Ascending aorta (tissue), 2 donors: ENCODE measurements at regions not wholly inside any gene's neighbourhood (a gene's known extent, or its start where the extent isn't known, plus 50 kb on each side); places are given as distances from the start of the nearest gene placed in this dataset.

Source experiments
- DNase-seq, 2 donors: peaks; one replicate each; pipeline ENCODE4 v3.0.0-alpha.2; 2019; ENCODE audit warnings: low spot score in 2 of 2
- H3K27ac ChIP-seq, 2 donors: fragments of 200-600 bp; sonication (generic); one replicate each; pipeline ENCODE4 v1.5.1; 2016 to 2017; ENCODE audit warnings: mild to moderate bottlenecking in 1 of 2
- H3K27me3 ChIP-seq: fragments of 200-600 bp; sonication (generic); one replicate; pipeline ENCODE4 v1.5.1; 2017
- H3K36me3 ChIP-seq, 2 donors: fragments of 200-600 bp; sonication (generic); one replicate each; pipeline ENCODE4 v1.5.1; 2016
- H3K4me1 ChIP-seq, 2 donors: fragments of 200-600 bp; sonication (generic); one replicate each; pipeline ENCODE4 v1.5.1; 2016 to 2017; ENCODE audit warnings: mild to moderate bottlenecking in 1 of 2
- H3K4me3 ChIP-seq, 2 donors: fragments of 200-600 bp; sonication (generic); one replicate each; pipeline ENCODE4 v1.5.1; 2016 to 2017; ENCODE audit warnings: mild to moderate bottlenecking in 1 of 2
- H3K9me3 ChIP-seq, 2 donors: fragments of 200-600 bp; sonication (generic); one replicate each; pipeline ENCODE4 v1.5.1; 2016
- CTCF ChIP-seq, 3 experiments: fragments of 200-600 bp in 2 of 3; fragments of 450-650 bp in 1 of 3; sonication (generic) in 2 of 3; IDR thresholded peaks; one replicate each; pipeline ENCODE4 v1.5.1; 2016 to 2019; ENCODE audit warnings: antibody characterized with exemption in 3 of 3, mild to moderate bottlenecking in 1 of 3, moderate library complexity in 1 of 3
- intact Hi-C: fragments of 100-400 bp; cut with DNase I; formaldehyde crosslinking; loops from one replicate; pipeline ENCODE4 v1.15.1; 2023

DNA sequence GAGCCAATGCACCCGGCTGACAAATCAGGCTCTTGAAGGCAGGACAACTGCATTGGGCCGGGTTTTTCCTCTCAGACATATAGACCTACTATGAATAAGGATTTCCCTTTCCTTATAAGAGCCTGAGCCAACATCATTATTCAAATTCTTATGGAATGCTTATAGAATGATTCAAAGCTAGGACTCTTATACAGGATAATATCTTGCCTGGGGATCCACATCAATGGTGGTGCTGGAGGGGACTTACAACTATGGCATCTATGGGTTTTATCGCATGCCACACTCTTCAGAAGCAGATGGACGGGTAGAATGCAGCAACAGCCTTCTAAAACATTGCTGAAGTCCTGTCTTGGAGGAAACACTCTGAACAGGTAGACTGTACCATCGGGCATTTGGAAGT is 296.8 kb upstream of the KYNU start:
- no peak overlapping the region for H3K4me3 ChIP-seq
- intact Hi-C loops, result no loop called here
- H3K27ac ChIP-seq, result no peak overlapping the region
- no peak for TF ChIP-seq CTCF (IDR thresholded peaks at IDR 0.05)
- H3K4me1 ChIP-seq, result no peaks in the 10 kb centered on the region
- no peaks in the 10 kb centered on the region for H3K27me3 ChIP-seq
- no peak for DNase-seq
- H3K36me3 ChIP-seq, result no peaks in the 10 kb centered on the region
- H3K9me3 ChIP-seq, result no peaks in the 10 kb centered on the region

GRCh38 chr2:142575561-142575960 is 301.9 kb upstream of the KYNU start:
- Histone ChIP-seq H3K36me3 (no peaks in the 10 kb centered on the region), H3K9me3 (no peaks in the 10 kb centered on the region), H3K4me3 (no peak overlapping the region), H3K27me3 (no peaks in the 10 kb centered on the region), H3K4me1 (no peaks in the 10 kb centered on the region), H3K27ac (no peak overlapping the region)
- intact Hi-C loops, result no loop called here
- no peak for DNase-seq
- TF ChIP-seq CTCF (IDR thresholded peaks at IDR 0.05), result no peak

- Histone ChIP-seq H3K27ac (no peak overlapping the region), H3K27me3 (no peaks in the 10 kb centered on the region), H3K9me3 (no peaks in the 10 kb centered on the region), H3K36me3 (no peaks in the 10 kb centered on the region), H3K4me1 (no peaks in the 10 kb centered on the region), H3K4me3 (no peak overlapping the region)
- no peak for DNase-seq
- TF ChIP-seq CTCF (IDR thresholded peaks at IDR 0.05), result no peak
- intact Hi-C loops, result no loop called here
These were observed 303.1 kb upstream of the KYNU start for GRCh38 chr2:142574388-142574787.

DNA sequence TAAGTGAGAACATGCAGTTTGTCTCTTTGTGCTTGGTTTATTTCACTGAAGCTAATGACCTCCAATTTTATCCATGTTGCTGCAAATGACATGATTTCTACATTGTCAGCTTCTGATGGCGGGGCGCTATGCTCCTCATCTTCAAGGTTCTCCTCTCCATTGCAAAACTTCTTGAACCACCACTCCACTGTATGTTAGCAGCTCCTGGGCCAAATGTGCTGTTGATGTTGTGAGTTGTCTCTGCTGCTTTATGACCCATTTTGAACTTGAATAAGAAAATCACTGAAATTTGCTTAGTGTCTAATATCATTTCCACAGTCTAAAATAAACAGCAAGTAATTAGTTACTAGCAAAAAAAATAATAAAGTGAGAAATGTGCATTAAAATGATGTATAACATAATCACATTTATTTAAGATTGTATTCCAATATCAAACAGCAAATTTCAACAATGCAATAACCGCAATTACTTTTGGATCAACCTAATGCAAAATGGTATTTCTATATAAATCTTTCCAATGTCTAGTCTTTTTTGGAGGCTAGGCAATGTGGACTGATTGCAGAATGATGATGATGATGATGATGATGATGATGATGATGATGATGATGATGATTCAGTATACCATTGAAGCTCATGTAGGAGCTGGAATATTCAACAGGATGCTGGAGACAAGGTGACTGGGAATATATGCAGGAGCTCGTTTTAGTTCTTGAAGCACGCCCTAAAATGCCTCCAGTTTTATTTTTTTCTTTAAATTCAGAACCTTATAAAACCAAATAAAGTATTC is 304.9 kb upstream of the KYNU start:
- DNase-seq, result no peak
- Histone ChIP-seq H3K27ac (no peak overlapping the region), H3K27me3 (no peaks in the 10 kb centered on the region), H3K9me3 (no peaks in the 10 kb centered on the region), H3K4me3 (no peak overlapping the region), H3K36me3 (no peaks in the 10 kb centered on the region), H3K4me1 (no peaks in the 10 kb centered on the region)
- intact Hi-C loops, result no loop called here
- TF ChIP-seq CTCF (IDR thresholded peaks at IDR 0.05), result no peak

- intact Hi-C loops, result no loop called here
- no peaks in the 10 kb centered on the region for H3K27me3 ChIP-seq
- DNase-seq, result no peak
- H3K4me1 ChIP-seq, result no peaks in the 10 kb centered on the region
- H3K4me3 ChIP-seq, result no peak overlapping the region
- no peak overlapping the region for H3K27ac ChIP-seq
- TF ChIP-seq CTCF (IDR thresholded peaks at IDR 0.05), result no peak
- no peaks in the 10 kb centered on the region for H3K9me3 ChIP-seq
- no peaks in the 10 kb centered on the region for H3K36me3 ChIP-seq
These were observed 305.5 kb upstream of the KYNU start for GRCh38 chr2:142571934-142572333.

DNA sequence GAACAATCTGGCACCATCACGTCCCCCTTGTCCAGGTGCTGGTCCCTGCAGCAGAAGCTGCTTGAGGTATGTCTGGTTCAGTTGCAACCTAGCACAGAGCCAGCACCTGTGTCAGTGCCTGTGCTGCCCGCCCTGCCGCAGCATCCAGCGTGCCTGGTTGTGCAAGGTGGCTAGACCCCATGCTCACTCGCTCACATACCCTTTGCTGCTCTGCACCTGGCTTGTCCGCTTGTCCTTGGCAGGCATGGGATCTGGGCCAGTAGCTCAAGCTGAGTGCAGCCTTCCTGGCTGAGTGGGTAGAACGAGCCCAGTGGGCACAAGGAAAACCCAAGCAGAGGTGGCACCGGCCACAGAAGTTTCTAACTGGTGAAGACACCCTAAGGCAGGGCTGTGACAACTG is 314.6 kb upstream of the KYNU start:
- Histone ChIP-seq H3K9me3 (no peaks in the 10 kb centered on the region), H3K36me3 (no peaks in the 10 kb centered on the region), H3K4me1 (no peaks in the 10 kb centered on the region), H3K27ac (no peak overlapping the region), H3K27me3 (no peaks in the 10 kb centered on the region), H3K4me3 (no peak overlapping the region)
- DNase-seq, result no peak
- intact Hi-C loops, result no loop called here
- no peak for TF ChIP-seq CTCF (IDR thresholded peaks at IDR 0.05)
